ENCODE measurements at regions not wholly inside any gene's neighbourhood (a gene's known extent, or its start where the extent isn't known, plus 50 kb on each side); places are given as distances from the start of the nearest gene placed in this dataset.

- H3K4me3 ChIP-seq = no peak overlapping the region
- ChIA-PET CTCF (no interaction called here), POLR2A (ENCODE audit: unreplicated experiment) (no interaction called here)
- no peaks in the 10 kb centered on the region for H3K27me3 ChIP-seq (ENCODE audit: insufficient read depth, low read depth)
- intact Hi-C loops (cut with micrococcal nuclease; ENCODE audit: unreplicated experiment) = no loop called here
- H3F3A ChIP-seq (ENCODE audit: insufficient read depth, low read depth) = peaks cover 38% of the 10 kb centered on the region
- H4K20me1 ChIP-seq (ENCODE audit: insufficient read depth) = no peaks in the 10 kb centered on the region
- H2AFZ ChIP-seq = no peak overlapping the region
- 0 out of 2 replicates have a peak, but pooled peaks cover 7% of the 10 kb centered on the region for H3K36me3 ChIP-seq (ENCODE audit: low read depth)
- H3K4me2 ChIP-seq = peak overlapping the region; percentile 23
- peak in 1 of 2 experiments; percentile 45 for DNase-seq
- no TSS peak for BruUV-seq (replicated peaks)
- no peak for TF ChIP-seq CTCF (conservative IDR thresholded peaks at IDR 0.05)
- TF ChIP-seq EZH2 (IDR thresholded peaks at IDR 0.05; ENCODE audit: low read depth) = no peak
- no peaks in the 10 kb centered on the region for H3K9me2 ChIP-seq (ENCODE audit: insufficient read depth)
- H3K9me3 ChIP-seq (ENCODE audit: insufficient read depth, low read depth) = peaks cover 17% of the 10 kb centered on the region
- H3K4me1 ChIP-seq (replicated peaks; ENCODE audit: insufficient read depth) = peaks cover 84% of the 10 kb centered on the region
- H3K79me2 ChIP-seq (ENCODE audit: low read depth) = no peaks in the 10 kb centered on the region
- no peak overlapping the region for H3K27ac ChIP-seq
Observed at GRCh38 chr3:187920030-187920429, 174.8 kb upstream of the BCL6 start.

DNA sequence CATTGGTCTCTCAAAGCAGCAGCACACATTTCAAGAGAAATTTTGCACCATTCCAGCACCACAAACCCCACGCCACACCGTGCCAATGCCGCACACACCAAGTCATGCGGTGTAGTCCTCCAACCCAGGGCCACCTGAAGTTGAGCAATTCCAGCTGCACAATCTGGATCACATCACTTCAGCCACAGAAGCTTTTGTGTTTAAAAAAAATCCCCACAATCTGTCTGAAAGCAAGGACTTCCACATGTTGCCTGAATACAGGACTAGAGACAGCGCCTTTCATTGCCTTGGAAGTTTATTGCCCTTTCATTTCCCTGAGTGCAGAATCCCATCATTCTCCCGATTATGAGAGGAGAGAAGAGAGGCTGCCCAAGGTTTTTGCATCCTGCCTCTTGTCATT lies 175.6 kb upstream of the BCL6 start:
- H4K20me1 ChIP-seq (ENCODE audit: insufficient read depth) = no peaks in the 10 kb centered on the region
- BruUV-seq (replicated peaks) = no TSS peak
- H3K9me3 ChIP-seq (ENCODE audit: insufficient read depth, low read depth) = peaks cover 25% of the 10 kb centered on the region
- no peaks in the 10 kb centered on the region for H3K9me2 ChIP-seq (ENCODE audit: insufficient read depth)
- no peak for DNase-seq
- H3K4me1 ChIP-seq (replicated peaks; ENCODE audit: insufficient read depth) = peaks cover 75% of the 10 kb centered on the region
- H3K79me2 ChIP-seq (ENCODE audit: low read depth) = no peaks in the 10 kb centered on the region
- intact Hi-C loops (cut with micrococcal nuclease; ENCODE audit: unreplicated experiment) = no loop called here
- H3K4me2 ChIP-seq = no peak overlapping the region
- POLR2A ChIA-PET (ENCODE audit: unreplicated experiment) = interaction anchor here (0.6 kb wide), 1 partner anchor 232 kb away, joined by 5 read pairs; no protein-coding TSS in a partner anchor
- H2AFZ ChIP-seq = no peak overlapping the region; the same call in 1 of the 2 replicates
- CTCF ChIA-PET = no interaction called here
- no peak overlapping the region for H3K4me3 ChIP-seq
- 0 out of 2 replicates have a peak, but pooled peaks cover 7% of the 10 kb centered on the region for H3K36me3 ChIP-seq (ENCODE audit: low read depth)
- peaks cover 29% of the 10 kb centered on the region; the same call in 1 of the 2 replicates for H3F3A ChIP-seq (ENCODE audit: insufficient read depth, low read depth)
- H3K27me3 ChIP-seq (ENCODE audit: insufficient read depth, low read depth) = no peaks in the 10 kb centered on the region
- H3K27ac ChIP-seq = no peak overlapping the region
- TF ChIP-seq EZH2 (IDR thresholded peaks at IDR 0.05; ENCODE audit: low read depth) (no peak), CTCF (conservative IDR thresholded peaks at IDR 0.05) (no peak)

- Histone ChIP-seq H3K79me2 (ENCODE audit: low read depth) (no peaks in the 10 kb centered on the region), H3K9me2 (ENCODE audit: insufficient read depth) (no peaks in the 10 kb centered on the region), H3K9me3 (ENCODE audit: insufficient read depth, low read depth) (peaks cover 25% of the 10 kb centered on the region), H3K4me1 (replicated peaks; ENCODE audit: insufficient read depth) (peaks cover 69% of the 10 kb centered on the region), H3K4me3 (no peak overlapping the region), H4K20me1 (ENCODE audit: insufficient read depth) (no peaks in the 10 kb centered on the region), H2AFZ (no peak overlapping the region; the same call in 1 of the 2 replicates), H3K4me2 (no peak overlapping the region), H3F3A (ENCODE audit: insufficient read depth, low read depth) (peaks cover 27% of the 10 kb centered on the region; the same call in 1 of the 2 replicates), H3K27me3 (ENCODE audit: insufficient read depth, low read depth) (no peaks in the 10 kb centered on the region), H3K36me3 (ENCODE audit: low read depth) (0 out of 2 replicates have a peak, but pooled peaks cover 7% of the 10 kb centered on the region), H3K27ac (peak overlapping the region; percentile 60)
- no peak for DNase-seq
- TF ChIP-seq EZH2 (IDR thresholded peaks at IDR 0.05; ENCODE audit: low read depth) = no peak
- no peak for TF ChIP-seq CTCF (conservative IDR thresholded peaks at IDR 0.05)
- ChIA-PET CTCF (interaction anchor here (0.6 kb wide), 1 partner anchor 375 kb away, joined by 4 read pairs; no protein-coding TSS in a partner anchor), POLR2A (ENCODE audit: unreplicated experiment) (interaction anchor here (0.6 to 0.7 kb wide), 2 partner anchors 24 to 1554 kb away, joined by 3 to 17 read pairs; no protein-coding TSS in a partner anchor)
- BruUV-seq (replicated peaks) = no TSS peak
- intact Hi-C loops (cut with micrococcal nuclease; ENCODE audit: unreplicated experiment) = no loop called here
Observed at GRCh38 chr3:187921391-187922074, 176.3 kb upstream of the BCL6 start.

All from PC-9 (cell line).